SKM-1 (cell line): ENCODE measurements at regions not wholly inside any gene's neighbourhood (a gene's known extent, or its start where the extent isn't known, plus 50 kb on each side); places are given as distances from the start of the nearest gene placed in this dataset.

Source experiments
- DNase-seq: peaks from one replicate; lab custom pipeline; 2025; ENCODE audit not compliant: unreplicated experiment; lab: John Stamatoyannopoulos, UW

GRCh38 chr6:105991561-105992314 lies 94.4 kb upstream of the PRDM1 start:
- no peak for DNase-seq

GRCh38 chr6:105990151-105990550 lies 96.0 kb upstream of the PRDM1 start:
- DNase-seq: no peak

GRCh38 chr6:105988812-105989577 lies 97.1 kb upstream of the PRDM1 start:
- DNase-seq: no peak

- DNase-seq: no peak
These were observed 97.8 kb upstream of the PRDM1 start for GRCh38 chr6:105988321-105988720.

GRCh38 chr6:105987516-105987915 lies 98.6 kb upstream of the PRDM1 start:
- DNase-seq: no peak

- DNase-seq: no peak
These were observed 99.1 kb upstream of the PRDM1 start for GRCh38 chr6:105986998-105987397.

GRCh38 chr6:105985816-105986632 lies 100.1 kb upstream of the PRDM1 start:
- DNase-seq: no peak

GRCh38 chr6:105985098-105985815 lies 100.9 kb upstream of the PRDM1 start:
- DNase-seq: no peak

GRCh38 chr6:105983763-105984162 lies 102.4 kb upstream of the PRDM1 start:
- DNase-seq: no peak

GRCh38 chr6:105982761-105983540 lies 103.2 kb upstream of the PRDM1 start:
- DNase-seq: no peak

GRCh38 chr6:105981888-105982358 lies 104.2 kb upstream of the PRDM1 start:
- no peak for DNase-seq

- DNase-seq: no peak
These were observed 104.9 kb upstream of the PRDM1 start for GRCh38 chr6:105981002-105981887.

GRCh38 chr6:105978974-105979373 lies 107.2 kb upstream of the PRDM1 start:
- DNase-seq: no peak

GRCh38 chr6:105977934-105978504 lies 108.1 kb upstream of the PRDM1 start:
- DNase-seq: no peak

GRCh38 chr6:105974986-105975385 lies 111.2 kb upstream of the PRDM1 start:
- no peak for DNase-seq

- no peak for DNase-seq
These were observed 113.7 kb upstream of the PRDM1 start for GRCh38 chr6:105972440-105972839.

GRCh38 chr6:105968603-105969333 lies 117.4 kb upstream of the PRDM1 start:
- DNase-seq: no peak
